HS-27A (cell line): ENCODE measurements at regions not wholly inside any gene's neighbourhood (a gene's known extent, or its start where the extent isn't known, plus 50 kb on each side); places are given as distances from the start of the nearest gene placed in this dataset.
"Not testable (repeated sequence)": the region's sequence is repeated elsewhere in the genome, so short reads cannot be mapped to it uniquely, and the experiment has no call there.

Experiments used
- DNase-seq: peaks from one replicate; pipeline ENCODE4 v3.0.0-alpha.2; 2012; ENCODE audit warnings: low read depth, missing footprints

DNA sequence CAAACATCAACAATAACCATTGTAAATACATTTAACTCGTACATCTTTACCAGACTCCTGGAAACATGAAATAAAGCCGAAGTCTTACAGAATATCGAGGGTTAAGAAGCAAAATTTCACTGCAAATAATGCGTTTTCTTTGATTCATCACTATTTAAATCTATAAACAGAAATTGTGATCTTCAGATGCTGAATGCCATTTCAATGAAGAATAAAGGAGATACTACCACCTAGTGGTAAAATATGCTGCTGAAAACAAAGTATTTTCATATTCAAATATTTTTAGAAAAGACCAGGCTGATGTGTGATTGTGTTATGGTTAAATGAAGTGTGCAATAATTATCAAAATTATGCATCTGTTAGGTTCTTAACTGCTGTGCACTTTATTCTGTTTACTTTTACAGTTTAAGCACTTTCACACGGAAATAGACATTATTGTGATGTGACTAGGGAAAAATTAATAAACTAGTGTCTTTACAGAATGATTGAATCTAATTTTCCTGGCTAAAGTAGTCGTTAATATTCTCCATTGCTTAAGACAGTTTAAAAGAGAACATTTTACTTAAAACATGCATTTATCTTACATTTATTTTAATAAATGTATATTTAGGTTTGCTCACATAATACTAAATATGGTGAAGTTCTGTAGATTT, 1093.1 kb downstream of the MRPL39 start:
- no peak for DNase-seq

DNA sequence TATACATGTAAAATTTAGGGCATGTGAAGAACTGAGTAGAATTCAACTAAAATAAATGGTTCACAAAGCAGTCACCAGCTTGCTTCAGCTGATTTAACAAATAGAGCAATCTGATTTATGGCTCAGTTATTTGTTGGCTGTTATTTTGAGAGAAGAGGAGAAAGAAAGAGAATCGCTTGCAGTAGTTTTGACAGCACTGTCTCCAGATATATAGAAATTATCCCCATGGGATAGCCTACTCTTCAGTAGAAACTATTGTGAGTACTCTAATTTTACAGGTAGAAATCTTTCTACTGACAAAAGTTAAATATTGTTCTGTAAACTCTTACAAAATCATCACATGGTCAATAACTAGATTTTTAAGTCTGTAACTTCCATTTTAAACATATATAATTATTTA, 1098.2 kb downstream of the MRPL39 start:
- DNase-seq, result no peak

DNA sequence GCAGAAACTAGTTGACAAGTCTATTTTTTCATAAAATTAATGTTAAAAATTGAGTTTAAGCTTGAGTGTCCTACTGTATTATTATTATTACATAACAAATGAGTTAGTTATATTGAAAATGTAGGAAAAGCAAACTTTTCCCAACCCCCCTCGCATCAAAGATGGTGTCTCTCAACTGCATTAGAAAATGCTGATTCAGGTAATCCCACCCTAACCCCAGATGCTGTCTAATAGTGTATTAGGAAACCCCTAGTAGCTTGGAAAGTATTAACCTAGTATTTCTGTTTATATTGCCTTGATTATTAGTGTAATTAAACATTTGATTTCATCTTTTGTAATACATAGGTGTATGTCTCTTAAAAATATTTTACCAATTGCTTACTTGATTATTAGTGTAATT, 1120.3 kb downstream of the MRPL39 start:
- no peak for DNase-seq

GRCh38 chr21:24483361-24483760, 1123.9 kb downstream of the MRPL39 start:
- not testable (repeated sequence) for DNase-seq

GRCh38 chr21:24470852-24471251, 1136.4 kb downstream of the MRPL39 start:
- no peak for DNase-seq

DNA sequence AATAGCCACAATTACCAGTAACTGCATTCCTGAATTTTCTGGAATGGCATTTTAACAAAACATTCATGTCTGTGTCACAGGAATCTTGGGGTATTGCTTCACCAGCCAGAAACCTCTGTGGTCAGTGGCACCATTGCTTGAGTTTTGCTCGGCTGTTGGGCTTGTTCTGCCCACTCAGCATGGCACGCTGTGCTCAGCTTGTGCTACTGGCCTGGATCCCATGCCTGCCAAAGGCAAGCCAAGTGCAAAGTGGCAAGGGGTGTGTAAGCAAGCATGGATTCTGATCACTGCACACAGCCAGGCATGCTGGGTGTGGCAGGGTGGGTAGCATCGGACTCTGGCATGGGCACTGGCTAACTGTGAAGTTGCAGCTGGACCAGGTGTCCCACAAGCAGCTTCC, 1150.9 kb downstream of the MRPL39 start:
- DNase-seq, result no peak

DNA sequence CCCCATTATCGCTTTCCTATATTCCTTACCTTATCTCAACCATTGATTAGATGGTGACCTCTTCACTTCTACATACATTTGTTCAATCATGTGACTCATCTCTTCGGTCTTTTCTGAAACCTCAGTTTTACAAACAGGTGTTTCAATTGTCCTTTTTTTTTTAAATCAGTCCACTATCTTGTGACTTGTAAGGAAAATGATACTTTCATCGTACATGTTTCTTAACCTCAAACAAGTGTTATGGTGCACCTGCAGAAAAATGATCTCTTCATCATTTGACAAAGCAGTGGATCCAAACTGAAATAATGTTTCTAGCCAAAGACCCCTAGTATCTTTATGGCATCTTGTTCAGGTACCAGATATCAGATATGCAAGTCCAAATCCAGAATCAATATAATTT, 1157.2 kb downstream of the MRPL39 start:
- no peak for DNase-seq

DNA sequence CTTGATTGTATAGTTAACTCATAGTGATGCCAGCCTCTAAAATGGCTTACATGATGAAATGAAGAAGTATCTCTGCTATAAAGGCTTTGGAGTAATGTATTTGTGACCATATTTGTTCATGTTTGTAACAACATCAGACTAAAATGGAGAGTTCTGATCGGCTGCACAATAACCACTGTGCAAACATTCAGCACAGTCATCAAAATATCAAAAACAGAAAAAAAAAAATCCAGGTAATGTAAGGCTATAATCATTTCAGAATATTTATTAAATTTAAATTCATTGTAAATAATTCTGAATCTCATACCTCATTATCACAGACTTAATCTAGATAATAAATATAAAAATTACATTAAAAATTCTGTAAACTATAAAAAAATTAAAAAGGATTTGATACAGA, 1161.8 kb downstream of the MRPL39 start:
- no peak for DNase-seq

DNA sequence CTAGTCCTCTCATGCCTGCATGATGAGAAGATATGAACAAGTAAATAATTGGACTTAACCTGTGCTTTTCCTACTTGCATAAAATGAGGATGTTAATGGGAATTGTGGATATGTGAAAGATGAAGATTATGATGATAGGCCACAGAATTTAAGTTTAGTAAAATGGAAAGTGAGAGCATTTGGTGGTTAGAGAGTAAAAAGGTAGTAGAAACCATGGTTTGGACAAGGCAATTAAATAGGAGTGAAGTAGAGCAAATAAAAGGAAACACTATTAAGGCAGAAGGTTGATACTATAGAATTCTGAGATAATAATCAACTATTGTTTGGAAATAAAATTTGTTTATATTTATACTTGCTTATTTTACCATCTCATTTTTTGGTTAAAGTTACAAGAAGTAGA, 1162.5 kb downstream of the MRPL39 start:
- DNase-seq, result no peak

GRCh38 chr21:24436236-24436635, 1171.0 kb downstream of the MRPL39 start:
- no peak for DNase-seq

- no peak for DNase-seq
Observed at GRCh38 chr21:24428591-24429199, 1178.6 kb downstream of the MRPL39 start.

- DNase-seq, result no peak
Observed at GRCh38 chr21:24424776-24425175, 1182.5 kb downstream of the MRPL39 start.

DNA sequence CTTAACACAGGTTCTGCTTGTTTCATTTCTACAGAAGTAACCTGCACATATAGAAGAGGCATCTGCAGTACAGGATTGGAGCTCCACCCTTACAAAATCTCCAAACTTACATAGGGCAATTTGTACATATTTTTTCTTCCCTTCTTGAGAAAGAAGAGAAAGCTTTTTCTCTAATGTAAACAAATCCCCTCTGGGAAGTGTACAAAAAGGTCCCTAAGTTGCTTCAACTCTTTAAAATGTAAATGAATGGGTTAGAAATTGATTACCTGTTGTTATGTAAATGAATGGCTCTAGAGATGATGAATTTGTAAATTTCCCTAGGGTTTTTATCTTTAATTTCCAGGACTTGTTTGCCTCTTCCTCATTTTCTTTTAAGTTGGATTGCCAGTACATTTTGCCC, 1183.7 kb downstream of the MRPL39 start:
- DNase-seq, result no peak

DNA sequence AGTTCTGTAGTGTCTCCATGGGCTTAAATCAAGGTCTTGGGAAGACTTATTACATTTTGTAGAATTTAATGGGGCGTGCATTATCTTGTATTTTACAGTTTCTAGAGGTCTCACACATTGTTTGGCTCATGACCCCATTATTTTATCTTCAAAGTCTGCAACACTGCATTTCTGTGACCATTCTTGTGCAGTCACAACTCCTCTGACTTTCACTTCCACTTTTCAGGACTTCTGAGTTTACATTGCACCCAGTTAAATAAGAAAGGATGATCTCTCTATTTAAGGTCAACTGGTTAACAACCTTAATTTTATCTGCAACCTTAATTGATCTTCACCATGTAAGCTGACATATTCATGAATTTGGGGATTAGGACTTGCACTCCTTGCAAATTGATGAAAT, 1186.6 kb downstream of the MRPL39 start:
- DNase-seq, result no peak

- not testable (repeated sequence) for DNase-seq
Observed at GRCh38 chr21:24419641-24420040, 1187.6 kb downstream of the MRPL39 start.

DNA sequence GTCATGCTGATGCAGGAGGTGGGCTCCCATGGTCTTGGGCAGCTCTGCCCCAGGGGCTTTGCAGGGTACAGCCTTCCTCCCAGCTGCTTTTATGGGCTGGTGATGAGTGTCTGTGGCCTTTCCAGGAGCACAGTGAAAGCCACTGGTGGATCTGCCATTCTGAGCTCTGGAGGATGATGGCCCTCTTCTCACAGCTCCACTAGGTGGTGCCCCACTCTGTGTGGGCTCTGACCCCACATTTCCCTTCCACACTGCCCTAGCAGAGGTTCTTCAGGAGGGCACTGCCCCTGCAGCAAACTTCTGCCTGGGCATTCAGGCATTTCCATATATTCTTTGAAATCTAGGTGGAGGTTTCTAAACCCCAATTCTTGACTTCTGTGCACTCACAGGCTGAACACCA, 1188.6 kb downstream of the MRPL39 start:
- no peak for DNase-seq

- no peak for DNase-seq
Observed at GRCh38 chr21:24411429-24411828, 1195.9 kb downstream of the MRPL39 start.

- DNase-seq, result no peak
Observed at GRCh38 chr21:24403221-24403620, 1204.1 kb downstream of the MRPL39 start.

DNA sequence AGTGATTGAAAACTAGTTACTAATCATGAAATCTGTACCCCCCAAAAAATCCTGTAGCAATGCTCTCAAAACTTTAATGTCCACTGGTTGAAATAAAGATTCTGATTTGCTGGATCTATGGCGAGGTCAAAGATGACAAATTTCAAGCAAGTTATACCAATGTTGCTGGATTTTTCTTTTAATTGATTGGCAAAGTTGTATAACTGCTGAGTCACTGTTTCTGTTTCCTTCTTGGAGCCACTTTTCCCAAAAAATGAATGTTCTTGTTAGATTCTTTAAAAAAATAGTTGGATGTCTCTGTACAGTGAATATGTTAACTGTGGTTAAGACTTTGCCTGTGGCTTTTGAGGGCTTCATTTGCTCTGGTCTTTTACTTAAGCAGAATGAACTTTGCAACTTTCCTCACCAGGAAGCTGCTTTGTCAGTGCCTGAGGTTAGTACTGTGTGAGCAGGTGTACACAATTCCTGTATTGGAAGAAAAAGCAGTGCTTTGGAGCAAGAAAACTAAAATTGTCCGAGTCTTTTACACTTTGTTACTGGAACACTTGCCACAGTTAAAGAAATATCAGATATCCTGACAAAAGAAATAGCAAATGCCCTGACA, 1211.9 kb downstream of the MRPL39 start:
- DNase-seq, result no peak

DNA sequence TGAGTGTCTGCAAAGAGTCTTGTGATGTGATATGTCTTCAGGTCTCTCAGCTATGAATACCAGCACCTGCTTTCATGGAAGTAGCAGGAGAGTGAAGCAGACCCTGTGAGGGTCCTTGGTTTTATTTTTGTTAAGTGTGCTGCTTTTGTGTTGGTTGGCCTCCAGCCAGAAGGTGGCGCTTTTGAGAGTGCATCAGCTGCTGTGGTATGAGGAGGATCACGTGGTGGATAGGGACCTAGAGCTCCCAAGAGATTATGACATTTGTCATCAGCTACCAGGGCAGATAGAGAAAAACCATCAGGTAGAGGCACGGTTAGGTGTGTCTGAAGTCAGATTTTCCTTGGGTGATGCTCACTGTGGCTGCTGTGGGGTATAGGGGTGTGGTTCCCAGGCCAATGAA, 1232.1 kb downstream of the MRPL39 start:
- DNase-seq, result no peak

DNA sequence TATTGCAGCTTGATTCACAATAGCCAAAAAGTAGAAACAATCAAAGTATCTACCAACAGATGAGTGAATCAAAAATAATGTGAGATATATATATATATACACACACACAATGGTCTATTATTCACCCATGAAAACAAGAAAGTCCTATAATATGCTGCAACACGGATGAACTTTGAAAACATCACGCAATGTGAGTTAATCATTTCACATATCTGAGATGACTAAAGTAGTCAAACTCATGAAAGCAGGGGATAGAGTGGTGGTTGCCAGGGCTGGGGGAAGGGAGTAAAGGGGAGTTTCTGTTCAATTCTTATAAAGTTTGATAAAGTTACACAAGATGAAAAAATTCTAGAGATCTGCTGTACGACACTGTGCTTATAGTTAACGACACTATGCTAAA, 1234.8 kb downstream of the MRPL39 start:
- no peak for DNase-seq

GRCh38 chr21:24369746-24370145, 1237.5 kb downstream of the MRPL39 start:
- DNase-seq, result no peak

DNA sequence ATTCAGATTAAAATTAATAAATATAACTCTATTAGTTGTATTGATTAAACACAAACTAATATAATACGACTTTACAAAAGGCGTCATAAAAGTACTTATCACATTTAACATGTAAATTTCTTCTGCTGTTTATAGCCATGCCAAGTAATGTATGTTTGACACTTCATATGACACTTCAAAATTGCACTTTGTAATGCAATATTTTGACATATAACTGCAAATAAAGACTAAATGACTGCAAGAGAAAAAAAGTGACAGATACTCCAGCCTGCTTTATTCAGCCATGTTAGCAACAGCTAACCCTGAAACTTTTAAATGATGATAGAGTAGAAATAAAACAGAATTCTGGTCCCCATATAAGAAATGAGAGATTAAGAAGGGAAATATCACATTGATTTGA, 1238.0 kb downstream of the MRPL39 start:
- DNase-seq, result no peak

DNA sequence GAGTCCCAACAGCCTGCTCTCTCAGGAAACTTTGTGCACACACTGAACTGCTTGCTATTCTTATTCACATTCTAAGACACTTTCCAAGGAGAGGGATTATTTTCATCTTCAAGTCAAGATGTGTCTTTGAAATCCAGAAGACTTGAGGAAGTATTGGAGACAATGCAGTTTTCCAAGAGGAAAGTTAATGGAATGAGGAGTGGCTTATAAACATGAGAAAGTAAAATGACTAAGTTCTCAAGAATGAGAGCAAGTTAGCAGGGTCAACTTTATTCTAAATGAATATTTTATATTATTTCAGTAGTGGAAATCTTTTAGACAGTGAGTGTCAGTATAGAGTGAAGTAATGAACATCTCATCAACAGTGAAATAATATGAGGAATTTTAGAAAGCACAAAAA, 1239.3 kb downstream of the MRPL39 start:
- no peak for DNase-seq
